DOHH2 (cell line): ENCODE measurements at regions not wholly inside any gene's neighbourhood (a gene's known extent, or its start where the extent isn't known, plus 50 kb on each side); places are given as distances from the start of the nearest gene placed in this dataset.

ENCODE experiments used
- EZH2phosphoT487 ChIP-seq: fragments of 200-600 bp; sonication (generic); IDR thresholded peaks from 2 replicates; pipeline ENCODE4 v1.6.1; 2017; ENCODE audit warnings: borderline replicate concordance, mild to moderate bottlenecking, antibody characterized with exemption, low read length, moderate library complexity, mixed read lengths
- TF ChIP-seq, protein P1 (sequence below): fragments of 200-600 bp; sonication (generic); IDR thresholded peaks from one replicate; pipeline ENCODE4 v1.5.1; 2014; ENCODE audit warnings: antibody characterized with exemption, mild to moderate bottlenecking, low read depth, low read length; ENCODE audit not compliant: poor library complexity, severe bottlenecking

DNA sequence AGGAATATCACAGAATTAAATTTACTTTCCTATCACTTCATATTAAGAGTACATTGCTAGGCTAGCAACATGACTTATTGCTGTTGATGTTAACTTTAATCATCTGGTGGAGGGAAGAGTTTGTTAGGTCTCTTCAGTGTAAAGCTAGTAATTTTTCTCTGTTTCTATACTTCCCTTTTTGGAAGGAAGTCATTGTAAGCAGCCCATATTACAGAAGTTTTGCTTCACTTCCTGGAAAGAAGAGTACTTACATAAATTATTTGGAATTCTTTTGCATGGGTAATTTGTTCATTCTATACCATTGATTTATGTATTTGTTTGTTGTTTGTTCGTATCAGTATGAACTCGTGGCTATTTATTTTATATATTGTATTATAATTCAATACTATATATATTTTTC lies 405.2 kb downstream of the RFPL4B start:
- TF ChIP-seq, protein P1, sequence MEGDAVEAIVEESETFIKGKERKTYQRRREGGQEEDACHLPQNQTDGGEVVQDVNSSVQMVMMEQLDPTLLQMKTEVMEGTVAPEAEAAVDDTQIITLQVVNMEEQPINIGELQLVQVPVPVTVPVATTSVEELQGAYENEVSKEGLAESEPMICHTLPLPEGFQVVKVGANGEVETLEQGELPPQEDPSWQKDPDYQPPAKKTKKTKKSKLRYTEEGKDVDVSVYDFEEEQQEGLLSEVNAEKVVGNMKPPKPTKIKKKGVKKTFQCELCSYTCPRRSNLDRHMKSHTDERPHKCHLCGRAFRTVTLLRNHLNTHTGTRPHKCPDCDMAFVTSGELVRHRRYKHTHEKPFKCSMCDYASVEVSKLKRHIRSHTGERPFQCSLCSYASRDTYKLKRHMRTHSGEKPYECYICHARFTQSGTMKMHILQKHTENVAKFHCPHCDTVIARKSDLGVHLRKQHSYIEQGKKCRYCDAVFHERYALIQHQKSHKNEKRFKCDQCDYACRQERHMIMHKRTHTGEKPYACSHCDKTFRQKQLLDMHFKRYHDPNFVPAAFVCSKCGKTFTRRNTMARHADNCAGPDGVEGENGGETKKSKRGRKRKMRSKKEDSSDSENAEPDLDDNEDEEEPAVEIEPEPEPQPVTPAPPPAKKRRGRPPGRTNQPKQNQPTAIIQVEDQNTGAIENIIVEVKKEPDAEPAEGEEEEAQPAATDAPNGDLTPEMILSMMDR, result no peak
- TF ChIP-seq EZH2phosphoT487, result no peak
